HG02763 (cell line): ENCODE measurements at regions not wholly inside any gene's neighbourhood (a gene's known extent, or its start where the extent isn't known, plus 50 kb on each side); places are given as distances from the start of the nearest gene placed in this dataset.

Source experiments
- ATAC-seq: cut with Tn5 transposase; IDR thresholded peaks from one replicate; pipeline ENCODE4 v1.9.1; 2021; ENCODE audit warnings: mild to moderate bottlenecking, moderate library complexity; ENCODE audit not compliant: unreplicated experiment

GRCh38 chr10:128485701-128486235 is 359.5 kb upstream of the MKI67 start:
- no peak for ATAC-seq

- no peak for ATAC-seq
Observed at GRCh38 chr10:128487517-128487916, 361.3 kb upstream of the MKI67 start.

DNA sequence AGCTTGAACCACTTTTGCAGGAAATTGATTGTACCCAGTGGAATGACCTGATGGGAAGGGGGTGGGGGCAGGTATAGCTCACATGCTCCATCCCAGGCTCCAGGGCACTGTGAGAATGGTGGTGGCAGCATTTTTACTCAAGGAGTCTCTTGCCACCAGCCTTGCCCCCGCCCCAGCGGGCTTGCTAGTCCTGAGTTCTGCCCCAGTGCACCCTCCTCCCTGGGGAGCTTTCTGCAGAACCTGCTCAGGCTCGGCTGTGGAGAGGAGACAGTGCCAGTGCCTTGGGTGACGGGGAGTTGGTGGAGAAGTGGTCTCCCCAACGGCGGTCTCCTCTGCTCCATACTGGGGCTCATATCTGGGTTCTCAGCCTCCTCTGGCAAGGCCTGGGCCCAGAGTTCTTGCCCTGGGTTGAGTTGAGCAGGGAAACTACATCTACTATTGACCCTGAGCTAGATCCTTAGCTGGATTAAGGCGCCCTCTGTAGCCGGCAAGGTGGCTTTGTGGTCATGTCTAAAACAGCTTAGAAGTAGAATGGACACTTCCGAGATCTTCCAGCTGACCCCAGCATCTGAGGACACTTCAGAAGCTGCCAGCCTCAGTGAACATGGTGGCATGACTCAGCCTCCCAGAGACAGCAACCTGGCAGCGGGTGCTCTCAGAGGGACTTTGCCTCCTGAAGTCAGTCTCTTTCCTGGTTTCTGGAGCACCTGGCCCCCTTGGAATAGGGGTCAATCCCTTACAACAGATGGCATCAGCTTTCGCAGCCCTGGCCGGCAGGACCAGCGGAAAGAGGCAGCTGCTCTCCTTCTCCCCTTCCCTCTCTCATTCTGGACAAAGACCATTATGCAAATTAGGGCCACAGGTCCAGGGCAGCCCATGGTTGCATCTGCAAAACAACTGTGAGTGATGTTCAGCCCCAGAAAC is 363.4 kb upstream of the MKI67 start:
- ATAC-seq: no peak

DNA sequence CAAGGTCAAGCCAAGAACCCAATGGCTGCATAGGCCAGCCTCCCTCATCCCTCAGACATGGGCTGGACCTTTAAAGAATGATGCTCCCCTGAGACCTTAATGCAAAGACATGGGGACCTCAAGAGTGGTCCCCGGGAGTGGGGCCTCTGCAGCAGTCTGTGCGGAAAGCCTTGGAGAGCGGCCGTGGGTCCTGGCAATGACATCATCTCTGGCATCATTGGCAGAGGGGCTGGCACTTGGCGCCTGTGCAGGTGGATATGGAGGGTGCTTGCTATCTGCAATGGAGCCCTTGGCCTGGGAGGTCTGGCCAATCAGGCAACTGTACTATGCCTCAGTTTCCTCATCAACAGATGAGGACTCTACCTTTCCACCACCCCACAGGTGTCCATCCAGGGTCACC is 365.5 kb upstream of the MKI67 start:
- ATAC-seq: no peak

GRCh38 chr10:128493811-128494210 is 367.6 kb upstream of the MKI67 start:
- ATAC-seq: no peak

- no peak for ATAC-seq
Observed at GRCh38 chr10:128494665-128495064, 368.4 kb upstream of the MKI67 start.

GRCh38 chr10:128497660-128498377 is 371.6 kb upstream of the MKI67 start:
- no peak for ATAC-seq

DNA sequence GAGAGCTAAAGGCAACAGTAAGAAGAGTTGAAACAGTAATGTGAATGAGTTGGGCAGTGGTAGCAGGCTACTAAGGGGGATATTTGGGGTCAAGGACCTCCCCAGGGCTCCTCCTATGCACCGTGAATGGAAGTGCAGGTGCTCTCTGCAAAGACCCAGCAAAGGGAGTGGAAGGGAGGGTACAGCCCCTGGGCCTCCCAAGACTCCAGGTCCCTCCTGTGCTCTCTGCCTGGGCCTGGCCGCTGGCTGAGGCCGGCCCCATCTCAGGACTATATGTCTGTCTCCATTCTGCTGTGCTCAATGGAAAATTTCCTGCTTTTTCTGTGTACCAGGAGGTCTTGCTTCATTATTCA is 372.1 kb upstream of the MKI67 start:
- no peak for ATAC-seq

DNA sequence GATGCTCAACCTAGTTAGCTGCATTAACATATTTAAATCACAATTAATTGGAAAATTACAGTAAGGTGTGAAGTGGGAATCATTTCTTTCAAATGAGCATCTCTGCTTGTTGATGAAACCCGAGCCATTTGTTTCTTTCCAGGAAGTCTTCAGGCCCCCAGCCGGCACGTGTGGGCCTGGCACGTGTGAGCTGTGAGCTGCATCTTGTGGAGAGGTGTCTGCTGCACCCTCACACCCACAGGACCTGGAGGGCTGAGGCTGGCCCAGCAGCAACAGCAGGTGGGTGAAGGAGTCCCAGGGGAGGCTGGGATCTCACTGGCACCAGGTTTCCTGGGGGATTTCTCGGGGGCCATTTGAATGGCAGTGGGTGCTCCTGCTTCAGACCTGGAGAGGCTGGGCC is 372.5 kb upstream of the MKI67 start:
- ATAC-seq: no peak

- no peak for ATAC-seq
Observed at GRCh38 chr10:128499486-128499885, 373.3 kb upstream of the MKI67 start.

DNA sequence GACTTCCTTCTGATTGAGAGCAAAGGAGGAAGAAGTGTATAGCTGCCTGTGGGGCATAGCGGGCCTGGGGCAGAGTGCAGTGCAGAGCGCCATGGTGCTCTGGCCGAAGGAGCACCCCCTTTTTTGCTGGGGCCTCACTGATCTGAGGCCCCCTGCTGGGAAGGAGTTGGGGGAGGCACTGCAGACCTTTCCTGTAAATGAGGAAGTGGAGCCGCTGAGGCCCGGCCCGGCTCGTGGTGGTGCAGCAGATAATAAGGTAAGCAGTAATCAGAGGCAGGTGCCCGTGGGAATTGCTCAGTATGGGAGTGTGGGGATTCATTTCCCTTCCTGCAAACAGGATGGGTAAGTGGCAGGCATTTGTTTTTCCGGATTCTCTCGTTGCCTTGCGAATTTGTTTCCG is 373.7 kb upstream of the MKI67 start:
- ATAC-seq: no peak

GRCh38 chr10:128500642-128501041 is 374.4 kb upstream of the MKI67 start:
- ATAC-seq: no peak

DNA sequence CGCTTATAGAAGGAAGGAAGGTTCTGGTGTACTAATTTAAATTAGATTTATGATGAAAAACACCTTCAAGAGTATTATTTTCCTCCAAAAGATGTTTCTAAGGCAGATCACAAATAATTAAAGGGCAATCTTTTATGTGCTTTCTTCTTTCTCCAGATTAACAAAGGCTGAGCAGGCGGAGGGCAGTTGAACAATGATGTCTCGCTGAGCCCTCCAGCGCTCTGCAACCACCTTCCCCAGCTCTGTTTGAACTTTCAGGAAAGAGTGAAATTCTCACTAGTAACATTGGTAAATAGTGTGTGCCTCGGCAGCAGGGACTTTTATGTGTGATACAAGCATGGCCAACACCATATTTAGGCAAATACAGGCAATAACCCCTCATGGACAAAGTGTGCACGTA is 379.1 kb upstream of the MKI67 start:
- ATAC-seq: no peak

GRCh38 chr10:128506423-128506822 is 380.2 kb upstream of the MKI67 start:
- ATAC-seq: no peak

- ATAC-seq: no peak
Observed at GRCh38 chr10:128507066-128507465, 380.8 kb upstream of the MKI67 start.

DNA sequence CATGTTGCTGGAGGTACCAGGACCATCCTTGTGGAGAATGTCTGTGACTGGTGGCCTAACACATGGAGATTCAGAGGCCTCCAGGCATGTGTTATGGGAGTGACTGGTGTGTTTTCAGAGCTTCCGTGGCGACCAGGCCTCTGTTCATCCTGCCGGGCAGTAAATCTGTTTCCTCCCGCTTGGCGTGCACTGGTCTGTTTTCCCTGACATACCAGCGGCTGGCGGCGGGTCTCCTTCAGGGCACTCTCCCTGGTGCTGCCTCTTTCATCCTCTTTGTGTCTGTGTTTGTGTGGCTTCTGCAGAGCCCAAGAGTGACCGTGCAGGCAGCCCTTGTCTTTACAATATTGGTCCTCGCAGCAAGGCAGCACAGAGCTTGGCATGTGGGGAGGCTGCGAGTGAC is 385.1 kb upstream of the MKI67 start:
- no peak for ATAC-seq

- no peak for ATAC-seq
Observed at GRCh38 chr10:128512767-128513166, 386.5 kb upstream of the MKI67 start.

- no peak for ATAC-seq
Observed at GRCh38 chr10:128514536-128514935, 388.3 kb upstream of the MKI67 start.

- ATAC-seq: no peak
Observed at GRCh38 chr10:128516180-128516579, 390.0 kb upstream of the MKI67 start.

- ATAC-seq: no peak
Observed at GRCh38 chr10:128517167-128517566, 390.9 kb upstream of the MKI67 start.

DNA sequence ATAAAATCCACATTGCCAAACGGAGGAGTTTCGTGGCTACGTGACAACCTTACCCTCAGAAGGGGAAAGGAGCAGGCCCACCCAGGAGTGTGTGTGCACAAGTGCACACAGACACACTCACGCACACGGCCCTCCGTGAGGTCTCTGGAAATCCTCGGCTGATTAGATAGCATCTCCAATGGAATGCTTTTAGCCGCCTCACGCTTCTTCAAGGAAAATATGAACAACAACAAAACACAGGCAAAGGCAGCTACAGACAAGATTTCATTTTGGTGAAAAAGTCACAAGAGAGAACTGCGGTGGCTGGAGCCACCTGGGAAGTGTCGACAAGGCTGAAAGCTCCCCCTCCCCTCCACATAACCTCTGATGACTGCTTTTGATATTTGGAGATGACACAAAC is 391.8 kb upstream of the MKI67 start:
- ATAC-seq: no peak

GRCh38 chr10:128519581-128519980 is 393.4 kb upstream of the MKI67 start:
- ATAC-seq: no peak
